ENCODE measurements at regions not wholly inside any gene's neighbourhood (a gene's known extent, or its start where the extent isn't known, plus 50 kb on each side); places are given as distances from the start of the nearest gene placed in this dataset.

DNA sequence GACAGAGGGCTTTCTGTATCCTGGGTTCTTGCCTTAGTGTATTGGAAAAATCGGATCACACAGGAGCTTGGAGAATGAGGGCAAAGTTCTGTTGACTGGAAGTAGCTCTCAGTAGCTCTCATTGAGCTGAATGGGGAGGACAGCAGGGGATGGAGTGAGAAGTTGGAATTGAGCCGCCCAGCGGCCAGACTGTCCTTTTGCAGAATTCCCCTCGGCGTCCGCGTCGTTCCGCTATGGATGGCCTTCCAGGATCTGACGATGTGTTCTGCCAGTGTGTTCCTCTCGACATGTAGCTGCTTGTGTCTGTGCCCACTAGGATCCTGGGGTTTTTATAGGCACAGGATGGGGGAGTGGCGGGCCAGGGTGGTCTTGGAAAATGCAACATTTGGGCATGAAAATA lies 351.8 kb upstream of the SEMA3A start:
- H3K4me3 ChIP-seq (ENCODE audit: low read depth in 1 of 2, low read length in 2 of 2) = no peak overlapping the region
- no peaks in the 10 kb centered on the region for H3K4me1 ChIP-seq (ENCODE audit: control insufficient read depth in 1 of 2, insufficient read depth in 2 of 2, low read length in 2 of 2)
- H3K9ac ChIP-seq (ENCODE audit: low read depth in 1 of 2, low read length in 2 of 2) = no peak overlapping the region
- no peaks in the 10 kb centered on the region for H3K36me3 ChIP-seq (ENCODE audit: control insufficient read depth in 1 of 2, insufficient read depth in 2 of 2, low read length in 2 of 2)
- no peak overlapping the region for H3K27ac ChIP-seq (ENCODE audit: low read depth, low read length)
- no peaks in the 10 kb centered on the region for H3K27me3 ChIP-seq (ENCODE audit: control insufficient read depth in 1 of 2, insufficient read depth in 2 of 2, low read length in 2 of 2)
- H3K9me3 ChIP-seq (ENCODE audit: control insufficient read depth in 1 of 2, low read length in 2 of 2) = no peaks in the 10 kb centered on the region

DNA sequence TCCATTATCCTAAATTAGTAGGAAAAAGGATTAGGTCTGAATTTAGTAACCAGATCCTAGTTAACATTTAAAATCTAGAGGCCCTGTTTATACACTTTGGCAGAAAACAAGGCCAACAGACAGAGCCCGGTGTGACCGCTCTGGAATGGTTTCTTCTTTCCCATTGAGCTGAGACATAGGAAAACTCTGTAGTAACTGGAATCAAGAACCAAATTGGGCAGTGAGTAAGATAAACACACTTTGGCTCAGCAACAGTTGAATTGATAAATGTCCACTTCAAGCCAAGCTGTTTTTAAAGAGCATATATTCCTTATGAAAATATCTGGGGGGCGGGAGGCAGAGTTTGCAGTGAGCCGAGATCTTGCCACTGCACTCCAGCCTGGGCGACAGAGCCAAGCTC lies 343.7 kb upstream of the SEMA3A start:
- no peak overlapping the region for H3K27ac ChIP-seq (ENCODE audit: low read depth, low read length)
- no peaks in the 10 kb centered on the region for H3K9me3 ChIP-seq (ENCODE audit: control insufficient read depth in 1 of 2, low read length in 2 of 2)
- H3K4me1 ChIP-seq (ENCODE audit: control insufficient read depth in 1 of 2, insufficient read depth in 2 of 2, low read length in 2 of 2) = no peaks in the 10 kb centered on the region
- no peak overlapping the region for H3K4me3 ChIP-seq (ENCODE audit: low read depth in 1 of 2, low read length in 2 of 2)
- no peaks in the 10 kb centered on the region for H3K36me3 ChIP-seq (ENCODE audit: control insufficient read depth in 1 of 2, insufficient read depth in 2 of 2, low read length in 2 of 2)
- H3K9ac ChIP-seq (ENCODE audit: low read depth in 1 of 2, low read length in 2 of 2) = no peak overlapping the region
- H3K27me3 ChIP-seq (ENCODE audit: control insufficient read depth in 1 of 2, insufficient read depth in 2 of 2, low read length in 2 of 2) = no peaks in the 10 kb centered on the region

DNA sequence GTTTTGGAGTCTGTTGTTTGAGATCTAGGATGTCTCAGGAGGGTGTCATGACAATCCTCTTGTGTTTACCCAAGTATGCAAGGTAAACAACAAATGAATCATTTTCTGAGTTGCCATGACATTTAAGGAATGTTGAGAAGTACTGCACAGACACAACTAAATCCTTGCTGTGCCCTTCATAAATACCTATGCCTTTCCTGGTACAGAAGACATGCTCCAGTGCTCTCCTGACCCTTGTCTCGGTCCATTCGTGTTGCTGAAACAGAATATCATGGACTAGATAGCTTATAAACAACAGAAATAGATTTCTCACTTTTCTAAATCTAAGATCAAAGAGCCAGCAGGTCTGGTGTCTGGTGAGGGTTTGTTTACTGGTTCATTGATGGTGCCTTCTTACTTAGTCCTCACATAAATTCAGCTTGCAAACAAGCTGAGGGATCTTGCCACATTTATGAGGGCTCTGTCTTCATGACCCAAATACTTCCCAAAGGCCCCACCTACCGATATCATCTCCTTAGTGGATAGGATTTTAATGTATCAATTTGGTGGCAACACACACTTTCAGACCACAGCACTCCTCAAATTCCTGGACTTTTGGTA lies 341.8 kb upstream of the SEMA3A start:
- H3K4me1 ChIP-seq (ENCODE audit: control insufficient read depth in 1 of 2, insufficient read depth in 2 of 2, low read length in 2 of 2) = no peaks in the 10 kb centered on the region
- H3K9ac ChIP-seq (ENCODE audit: low read depth in 1 of 2, low read length in 2 of 2) = no peak overlapping the region
- no peaks in the 10 kb centered on the region for H3K27me3 ChIP-seq (ENCODE audit: control insufficient read depth in 1 of 2, insufficient read depth in 2 of 2, low read length in 2 of 2)
- H3K27ac ChIP-seq (ENCODE audit: low read depth, low read length) = no peak overlapping the region
- H3K36me3 ChIP-seq (ENCODE audit: control insufficient read depth in 1 of 2, insufficient read depth in 2 of 2, low read length in 2 of 2) = no peaks in the 10 kb centered on the region
- H3K4me3 ChIP-seq (ENCODE audit: low read depth in 1 of 2, low read length in 2 of 2) = no peak overlapping the region
- no peaks in the 10 kb centered on the region for H3K9me3 ChIP-seq (ENCODE audit: control insufficient read depth in 1 of 2, low read length in 2 of 2)

- H3K36me3 ChIP-seq (ENCODE audit: control insufficient read depth in 1 of 2, insufficient read depth in 2 of 2, low read length in 2 of 2) = no peaks in the 10 kb centered on the region
- H3K27ac ChIP-seq (ENCODE audit: low read depth, low read length) = no peak overlapping the region
- no peaks in the 10 kb centered on the region for H3K9me3 ChIP-seq (ENCODE audit: control insufficient read depth in 1 of 2, low read length in 2 of 2)
- H3K27me3 ChIP-seq (ENCODE audit: control insufficient read depth in 1 of 2, insufficient read depth in 2 of 2, low read length in 2 of 2) = no peaks in the 10 kb centered on the region
- H3K4me1 ChIP-seq (ENCODE audit: control insufficient read depth in 1 of 2, insufficient read depth in 2 of 2, low read length in 2 of 2) = no peaks in the 10 kb centered on the region
- H3K4me3 ChIP-seq (ENCODE audit: low read depth in 1 of 2, low read length in 2 of 2) = no peak overlapping the region
- H3K9ac ChIP-seq (ENCODE audit: low read depth in 1 of 2, low read length in 2 of 2) = no peak overlapping the region
These were observed 341.1 kb upstream of the SEMA3A start for GRCh38 chr7:84535580-84536270.

DNA sequence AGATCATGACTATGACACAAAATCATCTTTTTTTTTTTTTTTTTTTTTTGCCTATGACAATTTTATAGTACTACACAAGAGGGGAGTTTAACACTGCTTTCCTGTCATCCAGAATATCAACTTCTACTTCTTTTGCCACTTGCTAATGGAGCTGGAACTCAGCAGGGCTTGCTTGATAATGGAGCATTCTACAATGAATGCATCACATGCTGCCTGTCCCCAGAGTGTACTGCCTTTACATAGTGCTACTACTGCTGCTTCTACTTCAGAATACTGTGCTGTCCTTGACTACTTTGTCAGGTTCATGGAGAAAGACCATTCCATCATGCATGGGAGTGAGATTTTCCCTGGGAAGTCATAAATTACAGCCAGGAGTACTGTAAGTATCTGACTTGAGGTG lies 338.6 kb upstream of the SEMA3A start:
- Histone ChIP-seq H3K36me3 (ENCODE audit: control insufficient read depth in 1 of 2, insufficient read depth in 2 of 2, low read length in 2 of 2) (no peaks in the 10 kb centered on the region), H3K9ac (ENCODE audit: low read depth in 1 of 2, low read length in 2 of 2) (no peak overlapping the region), H3K9me3 (ENCODE audit: control insufficient read depth in 1 of 2, low read length in 2 of 2) (no peaks in the 10 kb centered on the region), H3K4me1 (ENCODE audit: control insufficient read depth in 1 of 2, insufficient read depth in 2 of 2, low read length in 2 of 2) (no peaks in the 10 kb centered on the region), H3K4me3 (ENCODE audit: low read depth in 1 of 2, low read length in 2 of 2) (no peak overlapping the region), H3K27me3 (ENCODE audit: control insufficient read depth in 1 of 2, insufficient read depth in 2 of 2, low read length in 2 of 2) (no peaks in the 10 kb centered on the region), H3K27ac (ENCODE audit: low read depth, low read length) (no peak overlapping the region)

- H3K27ac ChIP-seq (ENCODE audit: low read depth, low read length) = no peak overlapping the region
- H3K27me3 ChIP-seq (ENCODE audit: control insufficient read depth in 1 of 2, insufficient read depth in 2 of 2, low read length in 2 of 2) = no peaks in the 10 kb centered on the region
- H3K4me1 ChIP-seq (ENCODE audit: control insufficient read depth in 1 of 2, insufficient read depth in 2 of 2, low read length in 2 of 2) = no peaks in the 10 kb centered on the region
- no peaks in the 10 kb centered on the region for H3K36me3 ChIP-seq (ENCODE audit: control insufficient read depth in 1 of 2, insufficient read depth in 2 of 2, low read length in 2 of 2)
- no peak overlapping the region for H3K9ac ChIP-seq (ENCODE audit: low read depth in 1 of 2, low read length in 2 of 2)
- H3K9me3 ChIP-seq (ENCODE audit: control insufficient read depth in 1 of 2, low read length in 2 of 2) = no peaks in the 10 kb centered on the region
- H3K4me3 ChIP-seq (ENCODE audit: low read depth in 1 of 2, low read length in 2 of 2) = no peak overlapping the region
These were observed 337.6 kb upstream of the SEMA3A start for GRCh38 chr7:84532196-84532595.

- H3K4me3 ChIP-seq (ENCODE audit: low read depth in 1 of 2, low read length in 2 of 2) = no peak overlapping the region
- no peaks in the 10 kb centered on the region for H3K27me3 ChIP-seq (ENCODE audit: control insufficient read depth in 1 of 2, insufficient read depth in 2 of 2, low read length in 2 of 2)
- no peak overlapping the region for H3K9ac ChIP-seq (ENCODE audit: low read depth in 1 of 2, low read length in 2 of 2)
- no peaks in the 10 kb centered on the region for H3K9me3 ChIP-seq (ENCODE audit: control insufficient read depth in 1 of 2, low read length in 2 of 2)
- H3K36me3 ChIP-seq (ENCODE audit: control insufficient read depth in 1 of 2, insufficient read depth in 2 of 2, low read length in 2 of 2) = no peaks in the 10 kb centered on the region
- H3K27ac ChIP-seq (ENCODE audit: low read depth, low read length) = no peak overlapping the region
- H3K4me1 ChIP-seq (ENCODE audit: control insufficient read depth in 1 of 2, insufficient read depth in 2 of 2, low read length in 2 of 2) = no peaks in the 10 kb centered on the region
These were observed 335.1 kb upstream of the SEMA3A start for GRCh38 chr7:84529480-84530205.

GRCh38 chr7:84528756-84529479 lies 334.3 kb upstream of the SEMA3A start:
- H3K27me3 ChIP-seq (ENCODE audit: control insufficient read depth in 1 of 2, insufficient read depth in 2 of 2, low read length in 2 of 2) = no peaks in the 10 kb centered on the region
- H3K27ac ChIP-seq (ENCODE audit: low read depth, low read length) = no peak overlapping the region
- no peaks in the 10 kb centered on the region for H3K36me3 ChIP-seq (ENCODE audit: control insufficient read depth in 1 of 2, insufficient read depth in 2 of 2, low read length in 2 of 2)
- H3K9me3 ChIP-seq (ENCODE audit: control insufficient read depth in 1 of 2, low read length in 2 of 2) = no peaks in the 10 kb centered on the region
- H3K9ac ChIP-seq (ENCODE audit: low read depth in 1 of 2, low read length in 2 of 2) = no peak overlapping the region
- no peaks in the 10 kb centered on the region for H3K4me1 ChIP-seq (ENCODE audit: control insufficient read depth in 1 of 2, insufficient read depth in 2 of 2, low read length in 2 of 2)
- no peak overlapping the region for H3K4me3 ChIP-seq (ENCODE audit: low read depth in 1 of 2, low read length in 2 of 2)

- no peak overlapping the region for H3K27ac ChIP-seq (ENCODE audit: low read depth, low read length)
These were observed 330.4 kb upstream of the SEMA3A start for GRCh38 chr7:84524714-84525694.

More at GRCh38 chr7:84524714-84525694, 330.4 kb upstream of the SEMA3A start:
- H3K36me3 ChIP-seq (ENCODE audit: control insufficient read depth in 1 of 2, insufficient read depth in 2 of 2, low read length in 2 of 2) = no peaks in the 10 kb centered on the region
- no peaks in the 10 kb centered on the region for H3K9me3 ChIP-seq (ENCODE audit: control insufficient read depth in 1 of 2, low read length in 2 of 2)
- no peaks in the 10 kb centered on the region for H3K4me1 ChIP-seq (ENCODE audit: control insufficient read depth in 1 of 2, insufficient read depth in 2 of 2, low read length in 2 of 2)
- no peak overlapping the region for H3K4me3 ChIP-seq (ENCODE audit: low read depth in 1 of 2, low read length in 2 of 2)
- H3K9ac ChIP-seq (ENCODE audit: low read depth in 1 of 2, low read length in 2 of 2) = no peak overlapping the region
- no peaks in the 10 kb centered on the region for H3K27me3 ChIP-seq (ENCODE audit: control insufficient read depth in 1 of 2, insufficient read depth in 2 of 2, low read length in 2 of 2)

Measured in duodenal mucosa (tissue), 2 donors.